ENCODE measurements at regions not wholly inside any gene's neighbourhood (a gene's known extent, or its start where the extent isn't known, plus 50 kb on each side); places are given as distances from the start of the nearest gene placed in this dataset.

- no peak for TF ChIP-seq GATA2 (IDR thresholded peaks at IDR 0.05; ENCODE audit: low read depth, low read length)
- TF ChIP-seq GATA3 (IDR thresholded peaks at IDR 0.05; ENCODE audit: low read depth, low read length), result no peak
Measured at GRCh38 chr5:7053528-7054209, 340.4 kb downstream of the TENT4A start.
